RWPE2 (cell line): ENCODE measurements at regions not wholly inside any gene's neighbourhood (a gene's known extent, or its start where the extent isn't known, plus 50 kb on each side); places are given as distances from the start of the nearest gene placed in this dataset.

Experiments
- ATAC-seq: fragments of 200-7000 bp; cut with Tn5 transposase; 3 replicates; pipeline ENCODE4 v1.9.1; 2021; ENCODE audit warnings: low read depth
- DNase-seq: peaks from one replicate; pipeline ENCODE4 v3.0.0-alpha.2; 2020; ENCODE audit warnings: low spot score
- H3K27ac ChIP-seq: fragments of 450-650 bp; 2 replicates; pipeline ENCODE4 v1.5.1; 2017; ENCODE audit warnings: mild to moderate bottlenecking; ENCODE audit not compliant: poor library complexity, severe bottlenecking
- H3K27me3 ChIP-seq: fragments of 250-450 bp; sonication (Bioruptor Pico); 2 replicates; pipeline ENCODE4 v1.5.1; 2021; ENCODE audit warnings: mild to moderate bottlenecking, moderate library complexity; ENCODE audit not compliant: insufficient read depth, poor library complexity, severe bottlenecking
- H3K36me3 ChIP-seq: fragments of 250-450 bp; sonication (Bioruptor Pico); 2 replicates; pipeline ENCODE4 v1.5.1; 2020; ENCODE audit warnings: low read depth, mild to moderate bottlenecking, moderate library complexity
- H3K4me1 ChIP-seq: fragments of 250-450 bp; sonication (Bioruptor Pico); 2 replicates; pipeline ENCODE4 v1.5.1; 2021; ENCODE audit warnings: mild to moderate bottlenecking, moderate library complexity; ENCODE audit not compliant: insufficient read depth, poor library complexity, severe bottlenecking
- H3K4me3 ChIP-seq: fragments of 250-450 bp; sonication (Bioruptor Pico); 2 replicates; pipeline ENCODE4 v1.5.1; 2021; ENCODE audit warnings: mild to moderate bottlenecking, moderate library complexity; ENCODE audit not compliant: severe bottlenecking
- H3K9me3 ChIP-seq: fragments of 250-450 bp; sonication (Bioruptor Pico); 2 replicates; pipeline ENCODE4 v1.5.1; 2021; ENCODE audit warnings: mild to moderate bottlenecking, moderate library complexity; ENCODE audit not compliant: severe bottlenecking
- CTCF ChIP-seq: fragments of 450-650 bp; IDR thresholded peaks from one replicate; pipeline ENCODE4 v1.5.1; 2017; ENCODE audit warnings: mild to moderate bottlenecking, moderate library complexity; ENCODE audit not compliant: poor library complexity, severe bottlenecking

DNA sequence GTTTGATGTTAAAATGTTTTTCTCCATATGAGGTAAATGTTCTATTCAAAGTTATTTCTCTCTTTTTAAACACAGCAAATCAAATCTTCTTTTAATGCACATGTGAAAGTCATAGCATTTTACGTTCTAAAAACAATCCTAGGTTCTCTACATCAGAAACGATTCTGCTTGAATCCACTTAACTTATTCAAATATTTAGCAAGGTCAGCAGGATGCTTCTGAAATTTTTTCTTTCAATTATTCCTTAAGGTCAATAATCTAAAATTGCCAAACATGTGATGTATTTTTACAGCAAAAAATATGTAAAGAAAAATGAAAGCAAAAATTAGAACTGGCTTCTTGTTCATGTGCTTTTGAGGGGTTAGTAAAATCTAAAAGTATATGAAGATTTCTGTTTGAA lies 106.7 kb downstream of the TM2D1 start:
- H3K27ac ChIP-seq = no peak overlapping the region
- DNase-seq (no peak), ATAC-seq (no peak)
- TF ChIP-seq CTCF = no peak
- H3K9me3 ChIP-seq = no peaks in the 10 kb centered on the region
- peaks cover 7% of the 10 kb centered on the region for H3K4me1 ChIP-seq
- no peak overlapping the region for H3K4me3 ChIP-seq
- H3K27me3 ChIP-seq = no peaks in the 10 kb centered on the region
- H3K36me3 ChIP-seq = no peaks in the 10 kb centered on the region

GRCh38 chr1:61616830-61617229 lies 108.1 kb downstream of the TM2D1 start:
- Histone ChIP-seq H3K36me3 (no peaks in the 10 kb centered on the region), H3K4me1 (peaks cover 7% of the 10 kb centered on the region), H3K9me3 (no peaks in the 10 kb centered on the region), H3K4me3 (no peak overlapping the region), H3K27ac (no peak overlapping the region), H3K27me3 (no peaks in the 10 kb centered on the region)
- DNase-seq (no peak), ATAC-seq (no peak)
- no peak for TF ChIP-seq CTCF

- no peaks in the 10 kb centered on the region for H3K36me3 ChIP-seq
- DNase-seq = no peak
- peaks cover 4% of the 10 kb centered on the region for H3K4me1 ChIP-seq
- no peak for TF ChIP-seq CTCF
- no peak for ATAC-seq
- H3K27me3 ChIP-seq = no peaks in the 10 kb centered on the region
- no peak overlapping the region for H3K4me3 ChIP-seq
- H3K9me3 ChIP-seq = no peaks in the 10 kb centered on the region
- H3K27ac ChIP-seq = no peak overlapping the region
Observed at GRCh38 chr1:61612602-61613001, 112.3 kb downstream of the TM2D1 start.

DNA sequence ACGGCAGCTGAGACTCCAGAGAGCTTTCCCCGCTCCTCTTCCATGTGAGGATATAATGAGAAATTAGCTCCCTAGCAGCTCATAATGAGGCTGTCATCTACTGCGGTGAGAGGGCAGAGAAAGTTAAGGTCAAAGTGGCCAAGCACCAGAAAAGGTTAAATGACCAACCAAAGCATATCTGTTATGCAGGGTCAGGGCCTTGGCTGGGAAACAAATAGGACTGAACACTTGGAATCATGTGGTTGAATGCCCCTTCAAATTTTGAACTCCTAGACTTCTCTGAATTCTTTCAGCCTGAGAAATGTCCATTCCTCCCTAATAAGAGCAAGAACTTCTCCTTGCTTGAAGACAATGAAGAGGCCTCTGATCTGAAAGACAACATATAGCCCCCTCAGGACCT lies 115.9 kb downstream of the TM2D1 start:
- Histone ChIP-seq H3K4me1 (peaks cover 36% of the 10 kb centered on the region), H3K36me3 (no peaks in the 10 kb centered on the region), H3K9me3 (no peaks in the 10 kb centered on the region), H3K4me3 (no peak overlapping the region), H3K27me3 (no peaks in the 10 kb centered on the region), H3K27ac (no peak overlapping the region)
- ATAC-seq (no peak), DNase-seq (no peak)
- no peak for TF ChIP-seq CTCF

GRCh38 chr1:61607448-61607847 lies 117.5 kb downstream of the TM2D1 start:
- DNase-seq = no peak
- ATAC-seq = no peak
- Histone ChIP-seq H3K9me3 (no peaks in the 10 kb centered on the region), H3K27ac (peak overlapping the region; percentile 95), H3K4me1 (peaks cover 36% of the 10 kb centered on the region), H3K4me3 (no peak overlapping the region), H3K27me3 (no peaks in the 10 kb centered on the region), H3K36me3 (no peaks in the 10 kb centered on the region)
- TF ChIP-seq CTCF = no peak
